Skeletal muscle satellite cell (primary cell): ENCODE measurements at regions not wholly inside any gene's neighbourhood (a gene's known extent, or its start where the extent isn't known, plus 50 kb on each side); places are given as distances from the start of the nearest gene placed in this dataset.

Experiments
- H3K27me3 ChIP-seq: 2 replicates; pipeline ENCODE4 v1.7.0; 2013; ENCODE audit warnings: low read length; ENCODE audit not compliant: control insufficient read depth, insufficient read depth
- H3K36me3 ChIP-seq: 2 replicates; pipeline ENCODE4 v1.7.0; 2013; ENCODE audit warnings: mild to moderate bottlenecking, control low read depth, low read length; ENCODE audit not compliant: insufficient read depth
- H3K4me1 ChIP-seq: 2 replicates; pipeline ENCODE4 v1.7.0; 2013; ENCODE audit warnings: low read length; ENCODE audit not compliant: control insufficient read depth, insufficient read depth
- H3K4me2 ChIP-seq: 2 replicates; pipeline ENCODE4 v1.7.0; 2013; ENCODE audit warnings: mild to moderate bottlenecking, low read length
- H3K4me3 ChIP-seq: 2 replicates; pipeline ENCODE4 v1.7.0; 2013; ENCODE audit warnings: low read length
- H3K9ac ChIP-seq: 2 replicates; pipeline ENCODE4 v1.7.0; 2013; ENCODE audit warnings: mild to moderate bottlenecking, low read depth, low read length, moderate library complexity
- H3K9me3 ChIP-seq: replicated peaks from 2 replicates; pipeline ENCODE4 v1.7.0; 2013; ENCODE audit warnings: mild to moderate bottlenecking, control low read depth, low read length

DNA sequence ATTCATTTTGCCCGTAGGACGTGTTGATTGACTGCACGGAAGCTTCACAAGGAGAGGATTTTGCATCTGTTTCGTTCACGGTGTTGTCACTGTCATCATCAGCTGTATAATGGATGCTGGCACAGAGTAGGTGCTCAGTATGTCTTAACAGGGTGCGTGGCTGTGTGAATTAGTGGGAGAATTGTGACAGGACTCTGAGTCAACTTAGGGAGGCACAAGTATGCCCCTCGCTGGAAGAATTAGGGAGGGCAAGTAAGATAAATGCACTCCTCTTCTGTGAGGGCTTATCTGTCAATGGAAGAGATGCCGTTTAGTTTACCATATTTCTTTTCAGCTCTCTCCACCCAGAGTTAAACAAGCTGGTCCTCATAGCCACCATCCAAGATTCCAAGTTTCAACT lies 107.2 kb downstream of the TRIML1 start:
- no peaks in the 10 kb centered on the region for H3K27me3 ChIP-seq
- H3K9ac ChIP-seq = no peak overlapping the region
- H3K36me3 ChIP-seq = no peaks in the 10 kb centered on the region
- H3K4me3 ChIP-seq = no peak overlapping the region
- H3K4me2 ChIP-seq = no peak overlapping the region
- peaks cover 11% of the 10 kb centered on the region for H3K9me3 ChIP-seq
- no peaks in the 10 kb centered on the region for H3K4me1 ChIP-seq

DNA sequence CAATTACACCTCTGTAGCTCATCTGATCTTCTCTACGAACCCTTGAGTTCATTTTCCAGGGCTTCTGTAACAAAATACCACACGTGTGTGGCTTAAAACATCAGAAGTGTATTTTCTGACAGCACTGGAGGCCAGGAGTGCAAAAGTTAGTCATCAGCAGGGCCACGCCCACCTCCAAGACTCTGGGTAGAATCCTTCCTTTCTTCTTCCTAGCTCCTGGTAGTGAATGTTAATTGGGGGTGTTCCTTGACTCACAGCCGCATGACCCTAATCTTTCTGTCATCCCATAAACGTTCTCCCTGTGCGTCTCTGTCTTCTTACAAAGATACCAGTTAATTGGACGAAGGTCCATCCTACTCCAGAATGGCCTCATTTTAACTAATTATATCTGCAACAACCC lies 115.0 kb downstream of the TRIML1 start:
- H3K9ac ChIP-seq = no peak overlapping the region
- H3K4me2 ChIP-seq = no peak overlapping the region
- peaks cover 8% of the 10 kb centered on the region for H3K9me3 ChIP-seq
- no peaks in the 10 kb centered on the region for H3K4me1 ChIP-seq
- no peak overlapping the region for H3K4me3 ChIP-seq
- no peaks in the 10 kb centered on the region for H3K36me3 ChIP-seq
- no peaks in the 10 kb centered on the region for H3K27me3 ChIP-seq

DNA sequence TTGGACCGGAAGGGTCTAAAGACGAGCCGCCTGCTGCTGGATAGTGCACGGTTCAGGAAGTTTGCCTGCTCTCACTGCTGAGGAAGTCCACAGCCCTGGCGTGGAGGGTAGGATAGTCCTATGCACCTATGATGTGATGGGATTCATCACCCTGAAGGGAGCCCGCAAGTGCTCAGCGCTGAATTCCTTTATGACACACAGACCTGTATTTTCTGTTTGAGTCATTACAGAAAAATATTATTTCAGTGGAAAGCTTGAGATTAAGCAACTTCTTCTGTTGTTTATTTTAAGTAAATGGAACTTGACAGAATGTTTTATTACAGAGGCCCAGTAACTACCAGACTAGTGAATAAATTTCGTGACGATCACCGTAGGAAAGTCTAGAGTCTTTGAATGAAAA lies 123.2 kb downstream of the TRIML1 start:
- H3K36me3 ChIP-seq = no peaks in the 10 kb centered on the region
- no peaks in the 10 kb centered on the region for H3K9me3 ChIP-seq
- no peak overlapping the region for H3K9ac ChIP-seq
- no peaks in the 10 kb centered on the region for H3K4me1 ChIP-seq
- H3K4me3 ChIP-seq = no peak overlapping the region
- no peak overlapping the region for H3K4me2 ChIP-seq
- H3K27me3 ChIP-seq = no peaks in the 10 kb centered on the region

DNA sequence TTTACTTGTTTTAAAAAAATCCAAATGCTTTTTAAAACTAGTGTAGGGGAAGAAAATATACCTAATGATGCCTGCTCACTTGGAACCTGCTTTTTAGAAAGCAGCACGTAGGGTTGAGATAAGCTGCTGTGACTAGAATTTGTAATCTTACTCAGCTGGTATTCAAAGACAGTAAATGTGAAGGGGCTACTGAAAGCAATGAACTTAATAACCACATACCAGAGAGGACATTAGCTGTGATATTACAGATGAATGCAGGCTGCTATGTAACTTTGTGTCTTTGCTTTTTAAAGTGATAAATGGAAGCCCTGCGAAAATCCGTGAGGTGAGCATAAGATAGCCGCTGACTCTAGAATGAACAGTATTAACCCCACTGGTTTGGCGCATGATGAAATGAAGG lies 124.1 kb downstream of the TRIML1 start:
- H3K9me3 ChIP-seq = no peaks in the 10 kb centered on the region
- H3K9ac ChIP-seq = no peak overlapping the region
- no peaks in the 10 kb centered on the region for H3K4me1 ChIP-seq
- no peak overlapping the region for H3K4me2 ChIP-seq
- H3K36me3 ChIP-seq = no peaks in the 10 kb centered on the region
- no peaks in the 10 kb centered on the region for H3K27me3 ChIP-seq
- H3K4me3 ChIP-seq = no peak overlapping the region

DNA sequence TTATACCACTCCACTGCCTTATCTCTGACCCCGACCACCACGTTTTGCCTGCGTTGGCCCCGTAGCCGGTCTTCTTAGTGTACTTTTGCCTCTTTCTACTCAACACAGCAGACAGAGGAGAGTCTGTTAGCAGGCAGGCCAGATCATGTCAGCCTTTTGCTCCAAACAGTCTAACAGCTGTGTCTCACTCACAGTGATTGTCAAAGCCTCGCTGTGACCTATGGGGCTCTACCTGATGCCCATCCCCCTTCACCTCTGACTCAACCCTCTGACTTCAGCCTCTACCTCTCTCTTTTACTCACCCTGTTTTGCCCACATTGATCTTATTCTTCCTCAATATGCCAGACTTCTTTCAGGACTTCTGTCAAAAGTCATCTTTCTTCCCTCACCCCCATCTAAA lies 127.1 kb downstream of the TRIML1 start:
- Histone ChIP-seq H3K27me3 (no peaks in the 10 kb centered on the region), H3K4me2 (no peak overlapping the region), H3K9ac (no peak overlapping the region), H3K9me3 (peaks cover 4% of the 10 kb centered on the region), H3K4me3 (no peak overlapping the region), H3K36me3 (no peaks in the 10 kb centered on the region), H3K4me1 (no peaks in the 10 kb centered on the region)

DNA sequence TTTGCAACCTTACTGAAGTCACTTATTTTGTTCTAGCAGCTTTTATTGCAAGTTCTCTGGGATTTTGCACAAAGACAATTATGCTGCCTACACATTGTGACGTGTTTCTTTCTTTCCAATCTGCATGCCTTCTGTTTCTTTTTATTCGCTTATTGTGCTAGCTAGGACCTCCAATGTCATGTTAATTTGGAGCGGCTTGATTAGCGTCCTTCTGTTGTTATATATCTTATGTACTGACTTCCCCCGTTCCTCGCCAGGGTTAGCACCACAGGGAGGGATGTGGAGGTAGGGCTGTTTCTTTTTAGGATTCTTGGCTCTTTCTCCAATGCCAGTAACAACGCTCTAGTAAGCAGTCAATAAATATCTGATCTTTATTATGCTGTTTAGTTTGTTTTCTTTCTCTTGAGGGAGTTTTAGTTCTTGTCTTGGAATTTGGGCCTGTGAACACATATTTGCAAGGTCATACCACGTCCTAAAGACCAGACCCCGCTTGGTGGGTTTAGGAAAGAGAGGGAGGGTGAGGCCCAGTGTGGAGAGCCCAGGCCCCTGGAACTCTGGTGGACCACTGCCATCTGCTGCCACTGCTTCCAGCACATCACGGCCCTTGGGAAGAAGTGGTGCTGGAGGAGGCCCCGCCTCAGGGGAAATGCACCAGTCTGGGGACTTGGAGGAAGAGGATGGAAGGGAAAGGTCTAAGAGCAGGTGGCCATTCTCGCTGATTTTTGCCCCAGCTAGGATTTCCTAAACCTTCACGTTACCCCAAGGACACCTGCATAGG lies 129.1 kb downstream of the TRIML1 start:
- no peaks in the 10 kb centered on the region for H3K27me3 ChIP-seq
- peaks cover 4% of the 10 kb centered on the region for H3K9me3 ChIP-seq
- H3K4me2 ChIP-seq = no peak overlapping the region
- no peaks in the 10 kb centered on the region for H3K36me3 ChIP-seq
- no peaks in the 10 kb centered on the region for H3K4me1 ChIP-seq
- no peak overlapping the region for H3K4me3 ChIP-seq
- H3K9ac ChIP-seq = no peak overlapping the region

DNA sequence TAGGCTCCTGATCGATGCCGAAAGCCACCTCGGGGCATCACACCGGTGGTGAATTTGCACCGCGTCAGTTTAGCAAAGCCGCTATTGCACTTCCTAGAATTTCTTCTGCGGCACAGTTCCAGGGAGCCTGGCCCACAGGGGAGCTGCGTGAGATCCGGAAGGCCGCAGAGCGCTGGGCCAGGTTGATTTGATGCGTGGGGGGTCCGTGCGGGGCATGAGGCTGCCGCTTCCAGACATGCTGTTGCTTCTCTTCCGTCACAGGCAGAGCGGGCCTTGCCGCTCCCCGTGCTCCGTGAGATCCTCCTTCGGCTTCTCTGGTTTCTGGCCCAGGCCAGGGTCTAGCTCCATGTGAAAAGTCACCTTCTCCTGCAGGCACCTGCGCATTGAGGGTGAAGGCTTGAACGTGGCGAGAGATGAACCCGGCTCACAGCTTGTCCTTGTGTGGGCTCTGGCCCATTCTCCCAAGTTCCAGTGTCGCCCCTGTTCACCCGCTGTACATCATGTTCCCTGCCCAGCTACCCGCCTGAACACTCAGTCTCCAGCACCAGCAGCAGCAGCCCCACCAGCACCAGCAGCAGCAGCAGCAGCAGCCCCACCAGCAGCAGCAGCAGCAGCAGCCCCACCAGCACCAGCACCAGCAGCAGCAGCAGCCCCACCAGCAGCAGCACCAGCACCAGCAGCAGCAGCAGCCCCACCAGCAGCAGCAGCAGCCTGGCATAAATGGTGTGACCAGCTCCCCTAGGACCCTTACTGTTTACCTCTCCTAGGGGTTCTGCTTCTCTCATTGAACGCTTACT lies 131.2 kb downstream of the TRIML1 start:
- Histone ChIP-seq H3K9ac (no peak overlapping the region), H3K27me3 (no peaks in the 10 kb centered on the region), H3K9me3 (peaks cover 4% of the 10 kb centered on the region), H3K4me1 (no peaks in the 10 kb centered on the region), H3K4me3 (no peak overlapping the region), H3K36me3 (no peaks in the 10 kb centered on the region), H3K4me2 (no peak overlapping the region)

DNA sequence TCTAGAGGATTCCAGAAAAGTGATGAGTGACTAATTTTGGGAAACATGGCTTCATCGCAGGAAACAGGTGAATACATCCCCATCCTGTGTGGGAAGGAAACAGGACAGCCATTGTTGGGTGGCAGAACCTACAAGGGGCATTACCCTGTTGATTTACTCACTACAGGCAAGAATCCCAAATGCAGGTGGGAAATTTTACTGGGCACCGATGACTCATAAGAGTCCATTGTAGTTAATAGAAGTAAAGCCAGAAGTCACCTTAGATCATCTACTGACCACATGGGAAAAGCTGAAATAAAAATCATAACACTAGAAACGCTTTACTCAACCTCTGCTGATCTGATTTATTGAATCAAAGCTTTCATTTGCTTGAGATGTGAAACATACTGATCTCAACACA lies 136.4 kb downstream of the TRIML1 start:
- Histone ChIP-seq H3K9me3 (no peaks in the 10 kb centered on the region), H3K9ac (no peak overlapping the region), H3K27me3 (no peaks in the 10 kb centered on the region), H3K4me3 (no peak overlapping the region), H3K36me3 (no peaks in the 10 kb centered on the region), H3K4me1 (no peaks in the 10 kb centered on the region), H3K4me2 (no peak overlapping the region)

DNA sequence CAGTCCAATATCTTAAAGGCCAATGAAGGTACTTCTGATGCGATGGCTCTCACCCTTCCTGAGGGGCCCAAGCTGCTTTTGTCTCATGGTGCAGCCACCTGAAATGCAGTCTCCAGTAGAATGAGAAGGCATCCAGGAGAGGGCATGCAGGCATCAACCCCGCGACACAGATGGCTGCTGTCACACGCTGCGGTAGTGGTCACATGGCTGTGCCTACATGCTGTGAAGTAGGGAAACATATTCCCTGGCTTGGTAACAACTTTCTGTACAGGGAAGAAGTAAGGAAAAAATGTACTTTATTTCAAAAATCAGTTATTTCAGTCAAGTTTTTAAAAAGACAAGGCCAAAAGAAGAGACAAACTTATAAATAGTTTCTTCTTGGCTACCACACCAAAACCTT lies 139.9 kb downstream of the TRIML1 start:
- Histone ChIP-seq H3K9ac (no peak overlapping the region), H3K9me3 (peaks cover 6% of the 10 kb centered on the region), H3K4me3 (no peak overlapping the region), H3K4me2 (no peak overlapping the region), H3K27me3 (no peaks in the 10 kb centered on the region), H3K36me3 (no peaks in the 10 kb centered on the region), H3K4me1 (no peaks in the 10 kb centered on the region)

DNA sequence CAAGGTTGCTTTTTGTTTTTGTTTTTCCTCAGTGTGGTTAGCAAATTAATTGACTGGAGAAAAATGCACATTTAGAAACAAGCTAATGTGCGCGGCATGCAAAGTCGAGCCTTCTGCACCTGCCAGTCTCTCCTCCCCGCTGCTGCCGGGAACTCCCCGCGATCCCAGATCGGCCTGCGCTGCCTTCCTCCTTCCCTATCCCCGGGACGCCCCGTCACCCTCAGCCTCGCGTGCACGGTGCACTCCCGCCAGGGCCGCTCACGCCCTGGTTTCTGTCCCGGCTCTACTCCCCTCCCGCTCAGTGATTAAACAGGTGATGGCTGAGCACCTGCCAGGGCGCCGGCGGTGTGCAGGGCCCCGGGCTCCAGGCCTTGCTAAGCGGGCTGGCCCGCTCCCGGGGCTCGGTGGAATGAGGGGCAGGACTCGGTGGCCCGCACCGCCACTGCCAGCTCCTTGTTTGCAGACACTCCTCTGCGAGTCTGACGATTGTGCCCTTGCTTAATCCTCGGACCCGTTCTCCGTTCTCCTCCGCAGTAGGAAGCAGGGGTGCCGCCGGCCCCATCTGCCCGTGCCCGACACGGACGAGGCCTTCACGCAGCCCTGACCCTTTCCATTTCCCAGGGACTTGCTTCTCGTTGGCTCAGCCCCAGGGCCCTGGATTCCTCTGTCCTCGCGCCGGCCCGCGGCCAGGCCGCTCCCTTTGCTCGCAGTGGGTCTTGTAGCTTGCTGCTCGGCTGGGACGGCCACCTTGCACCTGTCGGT lies 143.4 kb downstream of the TRIML1 start:
- Histone ChIP-seq H3K9me3 (peaks cover 11% of the 10 kb centered on the region), H3K4me3 (no peak overlapping the region), H3K4me2 (no peak overlapping the region), H3K9ac (no peak overlapping the region), H3K36me3 (no peaks in the 10 kb centered on the region), H3K27me3 (no peaks in the 10 kb centered on the region), H3K4me1 (no peaks in the 10 kb centered on the region)

DNA sequence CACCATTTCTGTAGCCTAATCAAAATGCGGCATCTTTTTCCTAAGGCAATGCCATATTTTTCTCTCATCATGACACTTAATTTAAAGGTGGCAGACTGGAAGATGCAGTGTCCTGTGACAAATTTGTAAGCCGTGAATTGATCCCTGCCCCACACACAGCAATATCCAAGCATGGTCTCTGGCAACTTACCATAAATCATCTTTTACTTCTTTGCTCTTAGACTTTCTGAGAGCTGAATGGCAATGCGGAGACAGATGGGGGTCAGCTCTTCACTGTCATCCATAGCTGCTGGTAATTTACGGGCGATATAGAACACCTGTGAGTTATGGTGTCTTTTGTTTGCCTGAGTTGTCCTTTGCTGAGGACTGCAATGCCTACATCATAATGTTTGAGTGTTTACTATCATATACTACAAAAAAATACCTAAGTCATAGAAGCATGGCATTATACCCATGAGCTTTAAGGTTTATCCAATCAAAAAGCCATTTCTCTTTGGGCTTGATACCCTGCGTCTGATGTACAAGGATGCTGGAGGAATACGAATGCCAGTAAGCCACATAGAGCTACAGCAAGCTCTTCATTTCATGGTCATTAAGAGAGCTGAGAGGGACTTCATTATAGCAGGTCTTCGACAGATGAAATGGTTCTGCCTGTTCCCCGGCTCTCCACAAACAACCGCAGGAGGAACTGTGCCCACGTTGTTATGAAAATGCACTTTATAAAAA lies 148.1 kb downstream of the TRIML1 start:
- Histone ChIP-seq H3K36me3 (no peaks in the 10 kb centered on the region), H3K4me2 (no peak overlapping the region), H3K4me1 (no peaks in the 10 kb centered on the region), H3K9me3 (peaks cover 11% of the 10 kb centered on the region), H3K27me3 (no peaks in the 10 kb centered on the region), H3K9ac (no peak overlapping the region), H3K4me3 (no peak overlapping the region)
